Ectodermal cell (in vitro differentiated cells): ENCODE measurements at regions not wholly inside any gene's neighbourhood (a gene's known extent, or its start where the extent isn't known, plus 50 kb on each side); places are given as distances from the start of the nearest gene placed in this dataset.
"Not testable (repeated sequence)": the region's sequence is repeated elsewhere in the genome, so short reads cannot be mapped to it uniquely, and the experiment has no call there.

Experiments used
- H3K27ac ChIP-seq: 2 replicates; pipeline ENCODE4 v1.7.0; 2013; ENCODE audit warnings: mild to moderate bottlenecking, low read depth, low read length; ENCODE audit not compliant: insufficient read depth, poor library complexity, severe bottlenecking
- H3K27me3 ChIP-seq: 2 replicates; pipeline ENCODE4 v1.7.0; 2013; ENCODE audit warnings: mild to moderate bottlenecking, low read length; ENCODE audit not compliant: insufficient read depth, control insufficient read depth, poor library complexity, severe bottlenecking
- H3K36me3 ChIP-seq: one replicate; pipeline ENCODE4 v1.7.0; 2013; ENCODE audit warnings: low read length; ENCODE audit not compliant: control insufficient read depth, insufficient read depth
- H3K4me1 ChIP-seq: one replicate; pipeline ENCODE4 v1.7.0; 2013; ENCODE audit warnings: low read length; ENCODE audit not compliant: control insufficient read depth, insufficient read depth
- H3K4me3 ChIP-seq: 2 replicates; pipeline ENCODE4 v1.7.0; 2013; ENCODE audit warnings: low read depth, low read length, control low read depth; ENCODE audit not compliant: insufficient read depth
- H3K9me3 ChIP-seq: 2 replicates; pipeline ENCODE4 v1.7.0; 2013; ENCODE audit warnings: mild to moderate bottlenecking, low read length, moderate library complexity; ENCODE audit not compliant: control insufficient read depth
- WGBS, 2 experiments: methylation state at CpG; one replicate each; pipeline ENCODE4 v1.1.7; 2013; ENCODE audit warnings: missing lambda C conversion rate in 2 of 2; 5-methylcytosine and 5-hydroxymethylcytosine counted together

DNA sequence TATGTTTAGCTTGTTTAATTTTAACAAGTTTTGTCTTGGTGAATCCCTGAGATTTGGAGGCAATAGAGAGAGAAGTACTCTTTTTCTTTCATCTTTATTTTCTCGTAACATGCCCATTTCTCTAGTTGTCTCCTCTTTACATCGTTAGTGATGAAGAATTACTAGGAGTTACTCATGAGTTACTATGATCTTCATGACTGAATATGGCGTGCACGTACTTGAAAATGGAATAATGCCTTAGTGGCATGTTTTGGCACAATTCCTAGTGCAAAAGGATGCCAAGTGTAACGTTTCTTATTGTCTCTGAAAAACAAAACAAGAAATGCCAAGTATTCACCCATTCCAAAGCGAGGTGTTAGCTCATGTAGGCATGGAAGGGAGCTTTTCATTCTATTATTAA is 340.7 kb upstream of the FLRT2 start:
- H3K27ac ChIP-seq, H3K27me3 ChIP-seq, H3K4me3 ChIP-seq, H3K4me1 ChIP-seq, H3K36me3 ChIP-seq, H3K9me3 ChIP-seq: not testable (repeated sequence)
- 93 to 100% methylated on average over 3 to 4 of the region's 6 CpGs for WGBS, 2 experiments

DNA sequence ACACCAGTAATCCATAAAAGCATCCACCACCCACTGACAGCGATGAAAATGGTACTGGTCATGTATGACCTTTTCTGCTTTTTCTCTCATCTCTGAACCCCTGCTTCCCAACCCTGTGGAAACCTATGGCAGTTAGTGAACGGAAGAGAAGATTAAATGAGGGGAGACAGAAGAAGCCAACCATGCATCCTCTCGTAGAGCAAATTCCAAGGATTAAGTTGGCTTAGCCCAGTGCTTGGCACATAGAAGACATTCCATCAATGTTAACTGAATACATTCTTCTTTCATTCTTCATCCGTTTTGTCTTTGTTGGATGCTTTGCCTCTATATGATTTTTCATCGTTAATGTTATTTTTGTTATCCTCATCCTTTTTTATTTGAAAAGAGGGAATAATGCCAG is 339.7 kb upstream of the FLRT2 start:
- H3K27ac ChIP-seq, result no peak overlapping the region
- H3K36me3 ChIP-seq, result no peaks in the 10 kb centered on the region
- no peaks in the 10 kb centered on the region for H3K9me3 ChIP-seq
- H3K4me1 ChIP-seq, result no peaks in the 10 kb centered on the region
- H3K27me3 ChIP-seq, result no peaks in the 10 kb centered on the region
- 93 to 95% methylated on average over 3 to 5 of the region's 5 CpGs for WGBS, 2 experiments
- no peak overlapping the region for H3K4me3 ChIP-seq

DNA sequence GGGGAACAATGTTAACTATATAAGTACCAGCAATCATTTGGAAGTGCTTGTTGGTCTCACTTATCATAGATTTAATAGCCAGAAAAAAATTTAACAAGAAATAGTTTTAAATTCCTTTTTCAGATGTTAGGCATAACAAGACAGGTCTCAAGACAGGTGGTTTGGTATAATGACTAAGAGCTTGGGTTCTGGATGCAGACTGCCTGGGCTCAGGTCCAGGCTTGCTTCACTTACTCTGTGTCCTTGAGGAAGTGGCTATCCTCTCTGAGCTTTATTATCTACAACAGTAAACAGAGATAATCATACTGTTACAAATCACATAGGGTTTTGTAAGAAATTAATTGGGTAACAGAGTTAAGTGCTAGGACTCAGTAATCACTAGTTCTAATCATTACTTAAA is 338.0 kb upstream of the FLRT2 start:
- H3K36me3 ChIP-seq, result no peaks in the 10 kb centered on the region
- H3K27me3 ChIP-seq, result no peaks in the 10 kb centered on the region
- no peak overlapping the region for H3K4me3 ChIP-seq
- H3K4me1 ChIP-seq, result no peaks in the 10 kb centered on the region
- H3K27ac ChIP-seq, result no peak overlapping the region
- no peaks in the 10 kb centered on the region for H3K9me3 ChIP-seq

DNA sequence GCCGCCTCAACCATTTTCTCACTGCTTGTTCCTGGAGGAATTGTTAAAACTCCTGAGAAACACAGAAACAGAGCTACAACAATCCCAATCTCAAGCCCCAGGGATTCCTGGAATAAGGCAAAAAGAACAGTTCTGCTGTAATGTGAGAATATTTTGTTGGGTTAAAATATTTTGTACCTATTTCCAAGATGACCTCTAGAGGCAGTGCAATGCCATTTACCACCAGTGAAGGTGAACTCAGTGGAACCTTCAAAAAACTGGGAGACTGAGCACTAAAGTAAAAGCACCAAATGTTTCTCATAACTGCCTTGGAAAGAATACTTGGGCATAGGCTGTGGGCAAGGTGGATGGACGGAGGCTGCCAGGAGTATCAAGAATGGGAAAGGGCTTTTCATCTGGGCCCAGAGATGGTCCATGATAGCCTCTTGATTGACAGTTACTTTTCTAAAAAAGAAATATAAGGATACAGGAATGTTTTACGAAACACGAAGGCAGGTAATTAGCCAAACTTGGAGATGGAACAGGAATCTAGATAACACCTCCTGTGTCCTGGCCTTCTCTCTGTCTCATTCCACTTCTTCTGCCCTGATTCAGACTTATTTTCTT is 334.0 kb upstream of the FLRT2 start:
- Histone ChIP-seq H3K27me3 (no peaks in the 10 kb centered on the region), H3K4me3 (no peak overlapping the region), H3K4me1 (no peaks in the 10 kb centered on the region), H3K27ac (no peak overlapping the region), H3K9me3 (no peaks in the 10 kb centered on the region), H3K36me3 (no peaks in the 10 kb centered on the region)
- 85 to 90% methylated on average over 4 of the region's 4 CpGs for WGBS, 2 experiments

DNA sequence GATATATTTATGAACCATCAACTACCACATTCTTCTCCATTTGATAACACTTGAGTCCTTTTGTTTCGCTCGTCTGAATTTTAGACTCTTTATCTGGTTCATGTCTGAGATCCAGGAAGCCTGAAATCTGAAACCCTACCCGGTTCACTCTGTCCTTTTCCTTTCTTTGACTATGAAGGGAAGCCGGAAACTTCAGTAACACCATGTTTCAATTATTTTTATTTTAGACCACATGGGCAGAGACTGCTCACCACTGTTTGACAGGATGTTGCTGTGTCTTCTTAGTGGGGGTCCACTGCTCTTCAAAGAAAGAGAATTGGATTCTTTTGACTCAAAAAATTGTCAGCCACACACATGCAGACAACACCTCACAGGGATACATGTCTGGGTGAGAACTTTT is 331.9 kb upstream of the FLRT2 start:
- H3K27ac ChIP-seq, result no peak overlapping the region
- no peaks in the 10 kb centered on the region for H3K36me3 ChIP-seq
- H3K9me3 ChIP-seq, result no peaks in the 10 kb centered on the region
- no peak overlapping the region for H3K4me3 ChIP-seq
- WGBS, 2 experiments, result 89 to 91% methylated on average over 4 of the region's 4 CpGs
- H3K27me3 ChIP-seq, result no peaks in the 10 kb centered on the region
- H3K4me1 ChIP-seq, result no peaks in the 10 kb centered on the region

DNA sequence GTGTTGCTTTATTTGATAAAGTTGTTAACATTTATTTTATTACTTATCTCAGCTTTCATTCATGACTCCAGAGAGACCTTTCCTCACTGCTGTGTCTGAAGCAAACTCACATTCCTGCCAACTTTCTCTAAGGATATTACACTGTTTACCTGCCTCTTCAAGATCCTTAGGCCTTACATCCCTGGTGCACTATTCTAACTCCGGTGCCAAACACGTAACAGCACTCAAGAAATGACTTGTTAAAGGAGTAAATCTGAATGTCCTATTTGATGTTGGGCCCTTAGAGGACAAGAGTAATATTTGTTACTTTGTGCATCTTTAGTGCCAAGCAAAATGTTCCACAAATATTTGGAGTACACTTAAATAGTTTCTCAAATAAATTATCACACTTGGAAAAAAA is 324.1 kb upstream of the FLRT2 start:
- Histone ChIP-seq H3K27me3 (no peaks in the 10 kb centered on the region), H3K27ac (no peak overlapping the region), H3K4me3 (no peak overlapping the region), H3K9me3 (no peaks in the 10 kb centered on the region), H3K36me3 (no peaks in the 10 kb centered on the region), H3K4me1 (no peaks in the 10 kb centered on the region)
- WGBS, 2 experiments, result 91 to 96% methylated on average over 2 of the region's 2 CpGs

DNA sequence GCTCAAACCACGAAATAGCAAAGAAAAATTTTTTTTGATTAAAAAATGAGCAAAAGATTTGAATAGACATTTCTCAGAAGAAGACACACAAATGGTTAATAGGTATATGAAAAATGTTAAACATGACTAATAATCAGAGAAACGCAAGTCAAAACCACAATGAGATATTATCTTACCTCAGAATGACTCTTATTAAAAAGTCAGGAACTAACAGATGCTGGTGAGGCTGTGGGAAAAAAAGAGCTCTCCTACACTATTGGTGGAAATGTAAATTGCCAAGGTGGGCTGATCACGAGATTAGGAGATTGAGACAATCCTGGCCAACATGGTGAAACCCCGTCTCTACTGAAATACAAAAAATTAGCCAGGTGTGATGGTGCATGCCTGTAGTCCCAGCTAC is 315.5 kb upstream of the FLRT2 start:
- H3K36me3 ChIP-seq, result no peaks in the 10 kb centered on the region
- H3K27ac ChIP-seq, result no peak overlapping the region
- H3K4me3 ChIP-seq, result no peak overlapping the region
- H3K27me3 ChIP-seq, result no peaks in the 10 kb centered on the region
- peaks cover 3% of the 10 kb centered on the region for H3K9me3 ChIP-seq
- WGBS, 2 experiments, result 93 to 94% methylated on average over 2 to 3 of the region's 4 CpGs
- peaks cover 11% of the 10 kb centered on the region for H3K4me1 ChIP-seq

DNA sequence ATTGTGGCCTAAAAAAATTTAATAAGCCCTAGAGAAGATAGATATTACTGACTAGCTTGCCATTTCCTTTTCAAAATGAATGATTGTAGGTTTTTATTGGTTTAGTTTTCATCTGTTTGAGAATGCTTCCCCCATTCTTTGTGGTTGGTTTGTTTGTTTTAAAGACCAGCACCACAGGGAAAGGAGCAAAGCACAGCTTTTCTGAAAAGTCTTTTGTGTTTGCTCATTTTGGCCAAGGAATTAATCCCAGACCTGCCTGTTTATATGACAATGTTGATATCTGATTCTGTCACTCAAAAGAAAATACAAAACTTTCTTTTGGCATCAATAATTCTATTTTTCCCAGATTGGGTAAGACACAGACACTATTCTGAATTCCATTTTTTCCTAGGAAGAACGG is 312.5 kb upstream of the FLRT2 start:
- WGBS, 2 experiments, result no CpG with 5 or more reads among the region's 1 CpG
- Histone ChIP-seq H3K4me1 (peaks cover 11% of the 10 kb centered on the region), H3K4me3 (no peak overlapping the region), H3K9me3 (peaks cover 3% of the 10 kb centered on the region), H3K27ac (no peak overlapping the region), H3K27me3 (no peaks in the 10 kb centered on the region), H3K36me3 (no peaks in the 10 kb centered on the region)

DNA sequence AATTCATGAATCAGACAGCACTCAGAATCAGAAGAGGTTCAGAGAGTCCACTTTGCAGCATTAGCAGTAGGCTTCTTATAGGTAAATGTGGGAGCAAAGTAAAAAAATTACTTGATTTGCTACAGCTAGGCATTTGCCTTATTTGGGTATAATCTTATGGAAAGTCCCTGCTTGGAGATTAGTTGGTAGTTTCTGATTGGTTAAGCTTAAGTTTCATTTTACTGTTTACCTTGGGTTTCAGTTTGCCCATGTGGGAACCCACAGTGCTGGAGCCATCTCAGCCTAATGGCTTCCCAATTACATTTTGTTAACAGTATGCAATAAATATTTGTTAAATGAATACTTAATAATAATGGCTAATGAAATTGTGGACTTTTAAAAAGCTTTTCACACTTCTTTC is 311.0 kb upstream of the FLRT2 start:
- Histone ChIP-seq H3K4me3 (no peak overlapping the region), H3K36me3 (no peaks in the 10 kb centered on the region), H3K9me3 (no peaks in the 10 kb centered on the region), H3K27me3 (no peaks in the 10 kb centered on the region), H3K27ac (no peak overlapping the region), H3K4me1 (peaks cover 11% of the 10 kb centered on the region)

DNA sequence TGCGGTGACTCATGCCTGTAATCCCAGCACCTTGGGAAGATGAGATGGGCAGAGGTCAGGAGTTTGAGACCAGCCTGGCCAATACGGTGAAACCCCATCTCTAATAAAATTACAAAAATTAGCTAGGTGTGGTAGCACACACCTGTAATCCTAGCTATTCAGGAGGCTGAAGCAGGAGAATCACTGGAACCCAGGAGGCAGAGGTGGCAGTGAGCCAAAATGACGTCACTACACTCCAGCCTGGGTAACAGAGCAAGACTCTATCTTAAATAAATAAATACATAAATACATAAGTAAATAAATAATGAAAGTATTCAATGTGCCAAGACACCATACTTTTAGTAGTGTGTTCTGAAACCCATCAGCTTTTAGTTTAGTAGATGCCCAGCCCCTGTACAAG is 308.1 kb upstream of the FLRT2 start:
- Histone ChIP-seq H3K27me3 (no peaks in the 10 kb centered on the region), H3K4me3 (no peak overlapping the region), H3K9me3 (no peaks in the 10 kb centered on the region), H3K4me1 (peaks cover 11% of the 10 kb centered on the region), H3K36me3 (no peaks in the 10 kb centered on the region), H3K27ac (no peak overlapping the region)
- WGBS, 2 experiments, result 57 to 72% methylated on average over 1 to 3 of the region's 3 CpGs

DNA sequence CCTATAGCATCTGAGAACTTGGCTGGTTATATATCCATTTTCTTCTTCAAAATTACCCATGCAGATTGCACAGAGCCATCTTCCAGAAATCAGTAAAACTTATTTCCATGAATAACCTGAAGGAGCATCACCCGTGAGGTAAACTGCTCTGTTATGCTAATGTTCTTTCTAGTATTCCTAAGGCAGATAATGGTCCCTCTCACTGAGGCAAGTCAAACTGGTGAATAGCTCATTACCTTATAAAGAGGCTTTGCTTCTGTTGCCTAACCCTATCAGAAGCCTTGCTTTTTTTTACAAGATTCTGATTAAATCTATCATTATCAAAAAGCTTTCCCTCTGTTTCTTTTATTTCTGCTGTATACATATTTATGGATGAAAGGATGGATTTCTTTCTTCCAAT is 307.6 kb upstream of the FLRT2 start:
- Histone ChIP-seq H3K27me3 (no peaks in the 10 kb centered on the region), H3K4me3 (no peak overlapping the region), H3K36me3 (no peaks in the 10 kb centered on the region), H3K9me3 (no peaks in the 10 kb centered on the region), H3K4me1 (peaks cover 6% of the 10 kb centered on the region), H3K27ac (no peak overlapping the region)
- 39 to 56% methylated on average over 1 of the region's 1 CpG for WGBS, 2 experiments
